PFSK-1 (cell line): ENCODE measurements at regions not wholly inside any gene's neighbourhood (a gene's known extent, or its start where the extent isn't known, plus 50 kb on each side); places are given as distances from the start of the nearest gene placed in this dataset.

Experiments
- FOXP2 ChIP-seq: optimal IDR thresholded peaks from 2 replicates; pipeline ENCODE3; 2011; ENCODE audit warnings: borderline replicate concordance, control low read depth, inconsistent platforms; ENCODE audit not compliant: insufficient read depth; ENCODE audit errors: extremely low read length, extremely low read depth
- POLR2AphosphoS5 ChIP-seq: IDR thresholded peaks from 2 replicates; pipeline ENCODE4 v1.6.1; 2012; ENCODE audit warnings: low read depth, mild to moderate bottlenecking, control low read depth, low read length, moderate library complexity
- REST ChIP-seq, 2 experiments: IDR thresholded peaks; 2 replicates each; pipeline versions ENCODE4 v1.6.1 to v1.8.0; 2011 to 2012; ENCODE audit warnings: low read depth in 2 of 2, low read length in 2 of 2, control low read depth in 1 of 2, inconsistent platforms in 1 of 2, mild to moderate bottlenecking in 1 of 2, moderate library complexity in 1 of 2; ENCODE audit not compliant: insufficient read depth in 1 of 2
- SIN3A ChIP-seq: IDR thresholded peaks from 2 replicates; pipeline ENCODE4 v1.6.1; 2012; ENCODE audit warnings: mild to moderate bottlenecking, low read length, moderate library complexity, borderline replicate concordance; ENCODE audit not compliant: insufficient read depth
- TAF1 ChIP-seq: IDR thresholded peaks from 2 replicates; pipeline ENCODE4 v1.6.1; 2012; ENCODE audit warnings: low read length, control low read depth, borderline replicate concordance; ENCODE audit not compliant: insufficient read depth

DNA sequence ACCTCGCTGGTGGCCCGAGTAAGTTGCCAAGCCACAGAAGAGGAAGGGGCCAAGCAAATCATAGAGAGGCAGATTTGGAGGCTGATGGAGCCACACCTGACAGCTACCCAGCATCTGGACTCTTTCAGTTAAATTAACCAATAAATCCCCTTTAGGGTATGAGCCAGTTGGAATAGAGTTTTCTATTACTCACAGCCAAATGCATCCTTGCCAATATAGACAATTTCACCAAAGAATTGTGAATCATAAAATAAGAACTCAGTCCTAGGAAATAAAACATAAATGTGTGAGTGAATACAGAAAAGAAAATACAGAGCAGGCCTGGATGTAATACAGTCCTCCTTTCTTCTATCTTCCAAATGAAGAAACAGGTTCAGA, 161.6 kb upstream of the ANKRD28 start:
- TF ChIP-seq FOXP2 (no peak), TAF1 (no peak), POLR2AphosphoS5 (no peak), REST (IDR thresholded peaks at IDR 0.05; ENCODE audit: insufficient read depth in 1 of 2, low read depth in 2 of 2, low read length in 2 of 2) (no peak), SIN3A (no peak)

GRCh38 chr3:15964605-15965442, 167.0 kb upstream of the ANKRD28 start:
- TF ChIP-seq REST (IDR thresholded peaks at IDR 0.05; ENCODE audit: insufficient read depth in 1 of 2, low read depth in 2 of 2, low read length in 2 of 2) (no peak), FOXP2 (no peak), POLR2AphosphoS5 (no peak), SIN3A (no peak), TAF1 (no peak)

GRCh38 chr3:15967577-15967976, 169.8 kb upstream of the ANKRD28 start:
- TF ChIP-seq SIN3A (no peak), POLR2AphosphoS5 (no peak), FOXP2 (no peak), REST (IDR thresholded peaks at IDR 0.05; ENCODE audit: insufficient read depth in 1 of 2, low read depth in 2 of 2, low read length in 2 of 2) (no peak), TAF1 (no peak)

GRCh38 chr3:15969874-15970640, 172.3 kb upstream of the ANKRD28 start:
- TF ChIP-seq SIN3A, result no peak
- TF ChIP-seq TAF1, result no peak
- no peak for TF ChIP-seq POLR2AphosphoS5
- TF ChIP-seq FOXP2, result no peak
- no peak for TF ChIP-seq REST (IDR thresholded peaks at IDR 0.05; ENCODE audit: insufficient read depth in 1 of 2, low read depth in 2 of 2, low read length in 2 of 2)
